PC-9 (cell line): ENCODE measurements at regions not wholly inside any gene's neighbourhood (a gene's known extent, or its start where the extent isn't known, plus 50 kb on each side); places are given as distances from the start of the nearest gene placed in this dataset.

ENCODE experiments used
- BruUV-seq: library from RNA; stranded (reverse); fragments of 400-500 nt; replicated peaks from 2 replicates; lab custom pipeline; 2021; lab: Mats Ljungman, UMichigan
- CTCF ChIA-PET: fragments of 300-600 bp; sonication (Branson Sonifier 250); formaldehyde crosslinking; loops from one replicate; lab custom pipeline; 2022; ENCODE audit warnings: antibody characterized with exemption; lab: Charles Lee
- POLR2A ChIA-PET: fragments of 300-600 bp; sonication (Branson Sonifier 250); formaldehyde crosslinking; loops from one replicate; lab custom pipeline; 2022; ENCODE audit warnings: antibody characterized with exemption; ENCODE audit not compliant: unreplicated experiment; lab: Charles Lee
- DNase-seq, 2 experiments: peaks; one replicate each; pipeline versions ENCODE4 v3.0.0 to v3.0.0-alpha.2; 2015 to 2022; ENCODE audit warnings: mixed read lengths in 1 of 2
- H2AFZ ChIP-seq: fragments of 200-600 bp; sonication (generic); 2 replicates; pipeline ENCODE4 v1.8.1; 2017; ENCODE audit warnings: antibody characterized with exemption
- H3F3A ChIP-seq: fragments of 200-600 bp; sonication (generic); 2 replicates; pipeline ENCODE4 v1.8.1; 2017; ENCODE audit warnings: antibody characterized with exemption, mild to moderate bottlenecking, low read depth; ENCODE audit not compliant: insufficient read depth
- H3K27ac ChIP-seq: fragments of 200-600 bp; sonication (generic); 2 replicates; pipeline ENCODE4 v1.6.1; 2016; ENCODE audit warnings: mixed run types
- H3K27me3 ChIP-seq: fragments of 200-600 bp; sonication (generic); 2 replicates; pipeline ENCODE4 v1.6.1; 2016; ENCODE audit warnings: low read depth, mixed run types; ENCODE audit not compliant: insufficient read depth
- H3K36me3 ChIP-seq: fragments of 200-600 bp; sonication (generic); 2 replicates; pipeline ENCODE4 v1.6.1; 2016; ENCODE audit warnings: low read depth, mixed run types
- H3K4me1 ChIP-seq: fragments of 200-600 bp; sonication (generic); replicated peaks from 2 replicates; pipeline ENCODE4 v1.6.1; 2016; ENCODE audit warnings: mixed run types; ENCODE audit not compliant: insufficient read depth
- H3K4me2 ChIP-seq: fragments of 200-600 bp; sonication (generic); 2 replicates; pipeline ENCODE4 v1.6.1; 2017; ENCODE audit warnings: mixed run types
- H3K4me3 ChIP-seq: fragments of 200-600 bp; sonication (generic); 2 replicates; pipeline ENCODE4 v1.6.1; 2016; ENCODE audit warnings: mixed run types
- H3K79me2 ChIP-seq: fragments of 200-600 bp; sonication (generic); 2 replicates; pipeline ENCODE4 v1.6.1; 2017; ENCODE audit warnings: low read depth, mixed run types
- H3K9me2 ChIP-seq: fragments of 200-600 bp; sonication (generic); 2 replicates; pipeline ENCODE4 v1.8.1; 2017; ENCODE audit warnings: mild to moderate bottlenecking; ENCODE audit not compliant: insufficient read depth
- H3K9me3 ChIP-seq: fragments of 200-600 bp; sonication (generic); 2 replicates; pipeline ENCODE4 v1.8.1; 2016; ENCODE audit warnings: low read depth; ENCODE audit not compliant: insufficient read depth
- H4K20me1 ChIP-seq: fragments of 200-600 bp; sonication (generic); 2 replicates; pipeline ENCODE4 v1.8.1; 2017; ENCODE audit not compliant: insufficient read depth
- EZH2 ChIP-seq: fragments of 200-600 bp; sonication (generic); IDR thresholded peaks from 2 replicates; pipeline ENCODE4 v1.8.0; 2017; ENCODE audit warnings: antibody characterized with exemption, low read depth
- intact Hi-C: fragments of 100-400 bp; cut with micrococcal nuclease; formaldehyde crosslinking; loops from one replicate; pipeline ENCODE4 v1.10.0; 2022; ENCODE audit not compliant: unreplicated experiment
- TF ChIP-seq, protein P1 (sequence below): fragments of 200-600 bp; sonication (generic); conservative IDR thresholded peaks from 2 replicates; pipeline ENCODE4 v1.6.1; 2017; ENCODE audit warnings: mixed run types, antibody characterized with exemption, mild to moderate bottlenecking, moderate library complexity

- ChIA-PET POLR2A (no interaction called here), CTCF (no interaction called here)
- Histone ChIP-seq H2AFZ (no peak overlapping the region), H3K4me2 (no peak overlapping the region), H3K79me2 (no peaks in the 10 kb centered on the region), H3K36me3 (no peaks in the 10 kb centered on the region), H3K27me3 (peaks cover 16% of the 10 kb centered on the region; the same call in 1 of the 2 replicates), H4K20me1 (no peaks in the 10 kb centered on the region), H3K4me1 (no peaks in the 10 kb centered on the region), H3K27ac (no peak overlapping the region), H3F3A (no peaks in the 10 kb centered on the region), H3K9me3 (no peaks in the 10 kb centered on the region), H3K4me3 (no peak overlapping the region), H3K9me2 (no peaks in the 10 kb centered on the region)
- no peak for TF ChIP-seq EZH2
- TF ChIP-seq, protein P1, sequence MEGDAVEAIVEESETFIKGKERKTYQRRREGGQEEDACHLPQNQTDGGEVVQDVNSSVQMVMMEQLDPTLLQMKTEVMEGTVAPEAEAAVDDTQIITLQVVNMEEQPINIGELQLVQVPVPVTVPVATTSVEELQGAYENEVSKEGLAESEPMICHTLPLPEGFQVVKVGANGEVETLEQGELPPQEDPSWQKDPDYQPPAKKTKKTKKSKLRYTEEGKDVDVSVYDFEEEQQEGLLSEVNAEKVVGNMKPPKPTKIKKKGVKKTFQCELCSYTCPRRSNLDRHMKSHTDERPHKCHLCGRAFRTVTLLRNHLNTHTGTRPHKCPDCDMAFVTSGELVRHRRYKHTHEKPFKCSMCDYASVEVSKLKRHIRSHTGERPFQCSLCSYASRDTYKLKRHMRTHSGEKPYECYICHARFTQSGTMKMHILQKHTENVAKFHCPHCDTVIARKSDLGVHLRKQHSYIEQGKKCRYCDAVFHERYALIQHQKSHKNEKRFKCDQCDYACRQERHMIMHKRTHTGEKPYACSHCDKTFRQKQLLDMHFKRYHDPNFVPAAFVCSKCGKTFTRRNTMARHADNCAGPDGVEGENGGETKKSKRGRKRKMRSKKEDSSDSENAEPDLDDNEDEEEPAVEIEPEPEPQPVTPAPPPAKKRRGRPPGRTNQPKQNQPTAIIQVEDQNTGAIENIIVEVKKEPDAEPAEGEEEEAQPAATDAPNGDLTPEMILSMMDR = no peak
- intact Hi-C loops = no loop called here
- BruUV-seq = no TSS peak
- DNase-seq = no peak
Observed at GRCh38 chr16:79485020-79485419, 115.5 kb downstream of the MAF start.

DNA sequence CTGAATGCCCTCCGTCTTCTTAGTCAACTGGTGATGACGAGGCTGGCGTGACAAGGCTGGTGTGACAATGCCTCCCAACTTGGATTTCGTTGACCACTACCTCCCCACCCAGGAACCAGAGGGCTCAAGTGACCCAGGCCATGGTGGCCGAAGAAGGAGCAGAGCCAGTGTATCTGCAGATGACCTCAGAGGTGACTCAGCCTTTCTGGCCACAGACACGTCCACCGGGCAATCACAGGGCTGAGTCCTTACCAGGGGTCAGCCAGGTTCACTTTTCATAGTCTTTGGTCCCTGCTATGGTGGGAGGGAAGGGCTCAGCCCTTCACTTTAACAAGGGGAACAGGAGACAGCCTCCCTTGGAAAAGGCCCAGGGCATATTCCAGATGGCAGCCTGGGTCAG, 116.3 kb downstream of the MAF start:
- H3K4me2 ChIP-seq = no peak overlapping the region
- no peaks in the 10 kb centered on the region for H3K79me2 ChIP-seq
- CTCF ChIA-PET = no interaction called here
- no peaks in the 10 kb centered on the region for H3K36me3 ChIP-seq
- intact Hi-C loops = no loop called here
- H3K27ac ChIP-seq = no peak overlapping the region
- H4K20me1 ChIP-seq = no peaks in the 10 kb centered on the region
- no peaks in the 10 kb centered on the region for H3F3A ChIP-seq
- H2AFZ ChIP-seq = no peak overlapping the region
- no peaks in the 10 kb centered on the region for H3K9me3 ChIP-seq
- H3K4me1 ChIP-seq = no peaks in the 10 kb centered on the region
- peaks cover 13% of the 10 kb centered on the region; the same call in 1 of the 2 replicates for H3K27me3 ChIP-seq
- no peaks in the 10 kb centered on the region for H3K9me2 ChIP-seq
- no peak overlapping the region for H3K4me3 ChIP-seq
- no peak for TF ChIP-seq EZH2
- TF ChIP-seq, protein P1 = no peak
- no peak for DNase-seq
- no TSS peak for BruUV-seq
- POLR2A ChIA-PET = no interaction called here

GRCh38 chr16:79483336-79483735, 117.2 kb downstream of the MAF start:
- CTCF ChIA-PET = no interaction called here
- POLR2A ChIA-PET = no interaction called here
- Histone ChIP-seq H3K9me3 (no peaks in the 10 kb centered on the region), H3K4me1 (no peaks in the 10 kb centered on the region), H3K4me3 (no peak overlapping the region), H3K79me2 (no peaks in the 10 kb centered on the region), H3K9me2 (no peaks in the 10 kb centered on the region), H3K36me3 (no peaks in the 10 kb centered on the region), H2AFZ (no peak overlapping the region), H4K20me1 (no peaks in the 10 kb centered on the region), H3K4me2 (no peak overlapping the region), H3F3A (no peaks in the 10 kb centered on the region), H3K27ac (no peak overlapping the region), H3K27me3 (peaks cover 13% of the 10 kb centered on the region; the same call in 1 of the 2 replicates)
- DNase-seq = no peak
- TF ChIP-seq EZH2 = no peak
- TF ChIP-seq, protein P1 = no peak
- no TSS peak for BruUV-seq
- intact Hi-C loops = no loop called here
